Activated CD8-positive, alpha-beta memory T cell treated with anti-CD3 and anti-CD28 coated beads for 36 hours (primary cell): ENCODE measurements at regions not wholly inside any gene's neighbourhood (a gene's known extent, or its start where the extent isn't known, plus 50 kb on each side); places are given as distances from the start of the nearest gene placed in this dataset.

Source experiments
- CTCF ChIA-PET: fragments of 350-600 bp; sonication (Branson Sonifier 250); formaldehyde crosslinking; loops from one replicate; lab custom pipeline; 2021; ENCODE audit warnings: antibody characterized with exemption; lab: Charles Lee
- POLR2A ChIA-PET: fragments of 350-600 bp; sonication (Branson Sonifier 250); formaldehyde crosslinking; loops from one replicate; lab custom pipeline; 2021; ENCODE audit warnings: antibody characterized with exemption; lab: Charles Lee

- ChIA-PET POLR2A (no interaction called here), CTCF (no interaction called here)
Observed at GRCh38 chr5:6979061-6979460, 265.8 kb downstream of the TENT4A start.

- ChIA-PET POLR2A (no interaction called here), CTCF (no interaction called here)
Observed at GRCh38 chr5:6989230-6989629, 276.0 kb downstream of the TENT4A start.

GRCh38 chr5:6994097-6994496 is 280.9 kb downstream of the TENT4A start:
- CTCF ChIA-PET = no interaction called here

GRCh38 chr5:6995115-6995514 is 281.9 kb downstream of the TENT4A start:
- ChIA-PET POLR2A (no interaction called here), CTCF (no interaction called here)

More at GRCh38 chr5:6994097-6994496, 280.9 kb downstream of the TENT4A start:
- POLR2A ChIA-PET = no interaction called here

GRCh38 chr5:7000310-7000709 is 287.1 kb downstream of the TENT4A start:
- POLR2A ChIA-PET = no interaction called here
- CTCF ChIA-PET = no interaction called here

- ChIA-PET POLR2A (no interaction called here), CTCF (no interaction called here)
Observed at GRCh38 chr5:7010591-7010990, 297.4 kb downstream of the TENT4A start.

- POLR2A ChIA-PET = no interaction called here
- CTCF ChIA-PET = no interaction called here
Observed at GRCh38 chr5:7012057-7012456, 298.8 kb downstream of the TENT4A start.

- ChIA-PET POLR2A (no interaction called here), CTCF (no interaction called here)
Observed at GRCh38 chr5:7014611-7015010, 301.4 kb downstream of the TENT4A start.

GRCh38 chr5:7015586-7016256 is 302.5 kb downstream of the TENT4A start:
- POLR2A ChIA-PET = no interaction called here
- CTCF ChIA-PET = no interaction called here

- CTCF ChIA-PET = no interaction called here
Observed at GRCh38 chr5:7016999-7017747, 303.9 kb downstream of the TENT4A start.

GRCh38 chr5:7018198-7018597 is 305.0 kb downstream of the TENT4A start:
- CTCF ChIA-PET = no interaction called here
- POLR2A ChIA-PET = no interaction called here

More at GRCh38 chr5:7016999-7017747, 303.9 kb downstream of the TENT4A start:
- POLR2A ChIA-PET = no interaction called here

GRCh38 chr5:7018601-7019000 is 305.4 kb downstream of the TENT4A start:
- ChIA-PET CTCF (no interaction called here), POLR2A (no interaction called here)

GRCh38 chr5:7036192-7036835 is 323.1 kb downstream of the TENT4A start:
- ChIA-PET POLR2A (no interaction called here), CTCF (no interaction called here)

GRCh38 chr5:7039074-7039473 is 325.8 kb downstream of the TENT4A start:
- ChIA-PET CTCF (no interaction called here), POLR2A (no interaction called here)

GRCh38 chr5:7040111-7040510 is 326.9 kb downstream of the TENT4A start:
- POLR2A ChIA-PET = no interaction called here
- CTCF ChIA-PET = no interaction called here

- ChIA-PET POLR2A (no interaction called here), CTCF (no interaction called here)
Observed at GRCh38 chr5:7043797-7044196, 330.6 kb downstream of the TENT4A start.

- ChIA-PET CTCF (no interaction called here), POLR2A (no interaction called here)
Observed at GRCh38 chr5:7047511-7048261, 334.5 kb downstream of the TENT4A start.

GRCh38 chr5:7050986-7051385 is 337.8 kb downstream of the TENT4A start:
- POLR2A ChIA-PET = no interaction called here
- CTCF ChIA-PET = no interaction called here

GRCh38 chr5:7053125-7053524 is 339.9 kb downstream of the TENT4A start:
- ChIA-PET CTCF (no interaction called here), POLR2A (no interaction called here)
